H1 (cell line): ENCODE measurements at regions not wholly inside any gene's neighbourhood (a gene's known extent, or its start where the extent isn't known, plus 50 kb on each side); places are given as distances from the start of the nearest gene placed in this dataset.

Experiments used
- CTCF ChIA-PET: fragments of 300-600 bp; sonication (Branson Sonifier 250); formaldehyde crosslinking; loops from one replicate; lab custom pipeline; 2021; ENCODE audit not compliant: partially characterized antibody; lab: Charles Lee
- POLR2A ChIA-PET: fragments of 300-600 bp; sonication (Branson Sonifier 250); formaldehyde crosslinking; loops from one replicate; lab custom pipeline; 2021; ENCODE audit warnings: inconsistent platforms; ENCODE audit not compliant: partially characterized antibody; lab: Charles Lee
- DNase-seq, 2 experiments: peaks; one replicate each; pipeline versions ENCODE4 v3.0.0 to v3.0.0-alpha.2; 2010 to 2022; ENCODE audit warnings: low spot score in 2 of 2, low read depth in 1 of 2, mixed read lengths in 1 of 2
- FAIRE-seq: peaks from 2 replicates; lab custom pipeline; 2011; peaks lifted over from hg19 to GRCh38; lab: Jason Lieb, UNC
- H2AFZ ChIP-seq: 2 replicates; pipeline ENCODE4 v1.8.1; 2012; ENCODE audit warnings: low read length, inconsistent platforms
- H2AK5ac ChIP-seq: 2 replicates; pipeline ENCODE4 v1.6.1; 2013; ENCODE audit warnings: low read depth, low read length
- H2BK120ac ChIP-seq: replicated peaks from 2 replicates; pipeline ENCODE3; 2013; ENCODE audit warnings: low read depth, low read length, inconsistent platforms
- H2BK12ac ChIP-seq: 2 replicates; pipeline ENCODE4 v1.6.1; 2013; ENCODE audit warnings: low read depth, low read length
- H2BK15ac ChIP-seq: 2 replicates; pipeline ENCODE4 v1.6.1; 2013; ENCODE audit warnings: low read length
- H2BK20ac ChIP-seq: 2 replicates; pipeline ENCODE4 v1.6.1; 2013; ENCODE audit warnings: low read length
- H2BK5ac ChIP-seq: 2 replicates; pipeline ENCODE4 v1.6.1; 2013; ENCODE audit warnings: low read depth, low read length
- H3K14ac ChIP-seq: 2 replicates; pipeline ENCODE4 v1.6.1; 2013; ENCODE audit warnings: inconsistent platforms; ENCODE audit not compliant: insufficient read length
- H3K18ac ChIP-seq: 2 replicates; pipeline ENCODE4 v1.6.1; 2013; ENCODE audit warnings: low read length; ENCODE audit errors: extremely low read depth
- H3K23ac ChIP-seq: 2 replicates; pipeline ENCODE4 v1.6.1; 2013; ENCODE audit warnings: inconsistent platforms; ENCODE audit not compliant: insufficient read length
- H3K23me2 ChIP-seq: 2 replicates; pipeline ENCODE4 v1.6.1; 2013; ENCODE audit warnings: low read depth, low read length
- H3K27ac ChIP-seq: 2 replicates; pipeline ENCODE4 v1.6.1; 2011; ENCODE audit warnings: low read depth, low read length, inconsistent platforms
- H3K27me3 ChIP-seq, 4 experiments: replicated peaks in 1 of 4; 1 replicate in 1 of 4; 2 replicates in 3 of 4; pipeline versions ENCODE4 v1.6.1 to v1.8.1; 2011 to 2013; ENCODE audit warnings: low read length in 3 of 4, mild to moderate bottlenecking in 3 of 4, inconsistent platforms in 2 of 4, mixed read lengths in 2 of 4, moderate library complexity in 1 of 4; ENCODE audit not compliant: control insufficient read depth in 3 of 4, insufficient read depth in 3 of 4; ENCODE audit errors: extremely low read depth in 1 of 4
- H3K36me3 ChIP-seq, 4 experiments: 2 replicates each; pipeline versions ENCODE4 v1.6.1 to v1.8.1; 2011 to 2013; ENCODE audit warnings: mild to moderate bottlenecking in 4 of 4, low read length in 3 of 4, moderate library complexity in 2 of 4, control low read depth in 1 of 4, inconsistent platforms in 1 of 4; ENCODE audit not compliant: insufficient read depth in 4 of 4, control insufficient read depth in 2 of 4
- H3K4ac ChIP-seq: replicated peaks from 2 replicates; pipeline ENCODE3; 2013; ENCODE audit warnings: low read length, low read depth, mixed read lengths, inconsistent platforms; ENCODE audit not compliant: insufficient read length
- H3K4me1 ChIP-seq, 4 experiments: replicated peaks in 1 of 4; 1 replicate in 1 of 4; 2 replicates in 3 of 4; pipeline versions ENCODE4 v1.6.1 to v1.8.1; 2011 to 2013; ENCODE audit warnings: low read length in 3 of 4, inconsistent platforms in 2 of 4, mixed read lengths in 1 of 4; ENCODE audit not compliant: insufficient read depth in 4 of 4, control insufficient read depth in 3 of 4
- H3K4me2 ChIP-seq, 2 experiments: 2 replicates each; pipeline versions ENCODE4 v1.6.1 to v1.8.1; 2011 to 2013; ENCODE audit warnings: low read depth in 2 of 2, low read length in 2 of 2, control low read depth in 1 of 2, inconsistent platforms in 1 of 2, mild to moderate bottlenecking in 1 of 2; ENCODE audit not compliant: insufficient read depth in 1 of 2
- H3K4me3 ChIP-seq, 4 experiments: fragments of 200-600, 300-600 bp in 1 of 4; sonication (generic), shearing (Covaris generic), sonication (Bioruptor Twin) in 1 of 4; 2 replicates each; pipeline versions ENCODE4 v1.5.1 to v1.8.1; 2011 to 2016; ENCODE audit warnings: low read length in 4 of 4, low read depth in 3 of 4, control low read depth in 2 of 4, inconsistent platforms in 2 of 4, mild to moderate bottlenecking in 2 of 4, mixed read lengths in 1 of 4, moderate library complexity in 1 of 4; ENCODE audit not compliant: insufficient read depth in 2 of 4; ENCODE audit errors: extremely low read depth in 1 of 4
- H3K56ac ChIP-seq: replicated peaks from 2 replicates; pipeline ENCODE3; 2013; ENCODE audit warnings: low read depth, mild to moderate bottlenecking, mixed read lengths, low read length, inconsistent platforms; ENCODE audit not compliant: insufficient read length
- H3K79me1 ChIP-seq: 2 replicates; pipeline ENCODE4 v1.6.1; 2013; ENCODE audit warnings: low read depth, low read length, control low read depth
- H3K79me2 ChIP-seq, 2 experiments: 2 replicates each; pipeline versions ENCODE4 v1.6.1 to v1.8.1; 2012 to 2013; ENCODE audit warnings: low read length in 2 of 2, mild to moderate bottlenecking in 2 of 2, inconsistent platforms in 1 of 2; ENCODE audit not compliant: insufficient read depth in 2 of 2, control insufficient read depth in 1 of 2
- H3K9ac ChIP-seq, 4 experiments: replicated peaks in 1 of 4; 1 replicate in 1 of 4; 2 replicates in 3 of 4; pipeline versions ENCODE4 v1.6.1 to v1.8.1; 2011 to 2013; ENCODE audit warnings: low read depth in 3 of 4, low read length in 3 of 4, control low read depth in 2 of 4, mild to moderate bottlenecking in 2 of 4, moderate library complexity in 2 of 4, inconsistent platforms in 1 of 4; ENCODE audit errors: extremely low read depth in 1 of 4
- H3K9me3 ChIP-seq, 2 experiments: 2 replicates each; pipeline versions ENCODE4 v1.6.1 to v1.8.1; 2012 to 2013; ENCODE audit warnings: mild to moderate bottlenecking in 2 of 2, moderate library complexity in 2 of 2, control low read depth in 1 of 2, inconsistent platforms in 1 of 2, low read depth in 1 of 2, low read length in 1 of 2, mixed read lengths in 1 of 2; ENCODE audit not compliant: insufficient read depth in 2 of 2
- H4K20me1 ChIP-seq, 2 experiments: replicated peaks in 1 of 2; 2 replicates each; pipeline versions ENCODE3 to v1.8.1; 2011 to 2013; ENCODE audit warnings: inconsistent platforms in 2 of 2, low read length in 2 of 2, mild to moderate bottlenecking in 1 of 2; ENCODE audit not compliant: insufficient read depth in 2 of 2, control insufficient read depth in 1 of 2
- H4K5ac ChIP-seq: 2 replicates; pipeline ENCODE4 v1.6.1; 2013; ENCODE audit warnings: low read length, low read depth, mixed read lengths, inconsistent platforms; ENCODE audit not compliant: insufficient read length
- H4K8ac ChIP-seq: 2 replicates; pipeline ENCODE4 v1.8.0; 2013; ENCODE audit warnings: mild to moderate bottlenecking, moderate library complexity, low read length, inconsistent platforms; ENCODE audit not compliant: insufficient read depth; ENCODE audit errors: extremely low read depth
- H4K91ac ChIP-seq: replicated peaks from 2 replicates; pipeline ENCODE3; 2013; ENCODE audit warnings: low read length, mixed read lengths, inconsistent platforms; ENCODE audit not compliant: insufficient read length
- CHD1 ChIP-seq: IDR thresholded peaks from 2 replicates; pipeline ENCODE4 v1.6.1; 2012; ENCODE audit warnings: low read depth, low read length, improper control_type of control experiment
- CTBP2 ChIP-seq: IDR thresholded peaks from 2 replicates; pipeline ENCODE4 v1.7.0; 2011; ENCODE audit warnings: borderline replicate concordance, mild to moderate bottlenecking, moderate library complexity, mixed read lengths, low read length; ENCODE audit not compliant: insufficient read depth, insufficient read length
- EP300 ChIP-seq, 2 experiments: IDR thresholded peaks; 1 replicate in 1 of 2; 2 replicates in 1 of 2; pipeline ENCODE4 v1.6.1; 2011 to 2012; ENCODE audit warnings: low read depth in 2 of 2, low read length in 2 of 2, mild to moderate bottlenecking in 2 of 2, borderline replicate concordance in 1 of 2, inconsistent platforms in 1 of 2, moderate library complexity in 1 of 2
- HDAC2 ChIP-seq, 2 experiments: fragments of 300-600 bp in 1 of 2; sonication (generic) in 1 of 2; IDR thresholded peaks; 2 replicates each; pipeline ENCODE4 v1.6.1; 2011 to 2012; ENCODE audit warnings: low read depth in 2 of 2, low read length in 2 of 2, mild to moderate bottlenecking in 2 of 2, moderate library complexity in 2 of 2, borderline replicate concordance in 1 of 2, inconsistent platforms in 1 of 2
- KDM1A ChIP-seq: fragments of 200-600, 300-600 bp; sonication (generic); IDR thresholded peaks from 2 replicates; pipeline ENCODE4 v1.7.1; 2016; ENCODE audit warnings: mild to moderate bottlenecking, low read length, borderline replicate concordance
- KDM4A ChIP-seq: IDR thresholded peaks from one replicate; pipeline ENCODE4 v1.7.1; 2012; ENCODE audit warnings: low read depth, mild to moderate bottlenecking, moderate library complexity, low read length, inconsistent platforms; ENCODE audit not compliant: severe bottlenecking
- MAFK ChIP-seq: IDR thresholded peaks from 2 replicates; pipeline ENCODE4 v1.6.1; 2012; ENCODE audit warnings: low read depth, mild to moderate bottlenecking, improper control_type of control experiment, low read length
- PHF8 ChIP-seq: fragments of 200-600 bp; sonication (generic); conservative IDR thresholded peaks from 2 replicates; pipeline ENCODE4 v1.7.1; 2012; ENCODE audit warnings: low read depth, mild to moderate bottlenecking, inconsistent platforms, low read length, moderate library complexity
- POU5F1 ChIP-seq: IDR thresholded peaks from 2 replicates; pipeline ENCODE4 v1.6.1; 2011; ENCODE audit warnings: low read depth, mild to moderate bottlenecking, low read length, moderate library complexity
- SUZ12 ChIP-seq: fragments of 200-600 bp; sonication (generic); IDR thresholded peaks from 2 replicates; pipeline ENCODE4 v1.6.1; 2012; ENCODE audit warnings: mild to moderate bottlenecking, inconsistent platforms, low read length, moderate library complexity, mixed read lengths
- TEAD4 ChIP-seq: IDR thresholded peaks from 2 replicates; pipeline ENCODE4 v1.6.1; 2012; ENCODE audit warnings: low read depth, low read length, inconsistent platforms, mixed read lengths
- WGBS, 2 experiments: shearing (Covaris generic) in 1 of 2; methylation state at CpG; one replicate each; pipeline versions ENCODE4 v1.1.6 to v1.1.7; 2013 to 2015; ENCODE audit warnings: low lambda C conversion rate in 2 of 2, mixed read lengths in 2 of 2, inconsistent platforms in 1 of 2, low coverage in 1 of 2, missing lambda C conversion rate in 1 of 2; ENCODE audit not compliant: insufficient replicate concordance in 2 of 2, insufficient coverage in 1 of 2, insufficient read length in 1 of 2; ENCODE audit errors: extremely low coverage in 1 of 2, missing lambda C conversion rate in 1 of 2; 5-methylcytosine and 5-hydroxymethylcytosine counted together
- TF ChIP-seq, protein P1 (sequence below): IDR thresholded peaks from 2 replicates; pipeline ENCODE4 v1.6.1; 2012; ENCODE audit warnings: inconsistent platforms

GRCh38 chr4:140308366-140309123, 64.9 kb upstream of the SCOC start:
- Histone ChIP-seq H3K4ac (no peak overlapping the region), H3K56ac (no peak overlapping the region), H3K27me3 (peaks cover 0 to 3% (median under 1%) of the 10 kb centered on the region in 4 experiments; a peak in 3 of 7 replicates), H3K9me3 (no peaks in the 10 kb centered on the region), H3K4me1 (no peaks in the 10 kb centered on the region), H2BK120ac (no peak overlapping the region), H3K36me3 (no peaks in the 10 kb centered on the region), H4K91ac (no peak overlapping the region), H3K27ac (no peak overlapping the region), H3K9ac (no peak overlapping the region), H3K23ac (no peak overlapping the region), H2BK15ac (no peak overlapping the region), H2BK12ac (no peak overlapping the region), H3K79me1 (no peaks in the 10 kb centered on the region), H4K8ac (no peak overlapping the region), H3K79me2 (no peaks in the 10 kb centered on the region), H2AK5ac (no peak overlapping the region), H3K23me2 (no peaks in the 10 kb centered on the region), H3K18ac (no peak overlapping the region), H2AFZ (no peak overlapping the region), H4K20me1 (no peaks in the 10 kb centered on the region), H3K14ac (no peak overlapping the region), H3K4me3 (no peak overlapping the region), H3K4me2 (no peak overlapping the region), H2BK5ac (no peak overlapping the region), H2BK20ac (no peak overlapping the region), H4K5ac (no peak overlapping the region)
- POLR2A ChIA-PET: no interaction called here
- FAIRE-seq (no peak), DNase-seq (no peak)
- 88% methylated on average over 11 of the region's 11 CpGs; no CpG with 5 or more reads in 1 of the 2 experiments for WGBS, 2 experiments
- CTCF ChIA-PET: interaction anchor here (0.6 to 3.2 kb wide), 19 partner anchors 9 to 651 kb away, joined by 3 to 20 read pairs (median 4); no protein-coding TSS in a partner anchor
- TF ChIP-seq TEAD4: no peak
- TF ChIP-seq KDM1A: no peak
- TF ChIP-seq, protein P1, sequence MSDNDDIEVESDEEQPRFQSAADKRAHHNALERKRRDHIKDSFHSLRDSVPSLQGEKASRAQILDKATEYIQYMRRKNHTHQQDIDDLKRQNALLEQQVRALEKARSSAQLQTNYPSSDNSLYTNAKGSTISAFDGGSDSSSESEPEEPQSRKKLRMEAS: no peak
- TF ChIP-seq POU5F1: no peak
- no peak for TF ChIP-seq HDAC2 (IDR thresholded peaks at IDR 0.05; ENCODE audit: borderline replicate concordance in 1 of 2, low read depth in 2 of 2, low read length in 2 of 2)
- TF ChIP-seq MAFK: no peak
- no peak for TF ChIP-seq EP300 (IDR thresholded peaks at IDR 0.05; ENCODE audit: borderline replicate concordance in 1 of 2, low read depth in 2 of 2, low read length in 2 of 2)
- no peak for TF ChIP-seq CHD1
- TF ChIP-seq SUZ12: no peak
- TF ChIP-seq KDM4A: no peak
- no peak for TF ChIP-seq PHF8
- TF ChIP-seq CTBP2: no peak
